Suprapubic skin (tissue), 4 donors: ENCODE measurements at regions not wholly inside any gene's neighbourhood (a gene's known extent, or its start where the extent isn't known, plus 50 kb on each side); places are given as distances from the start of the nearest gene placed in this dataset.

Experiments
- DNase-seq, 2 donors: peaks; one replicate each; pipeline ENCODE4 v3.0.0-alpha.2; 2019; ENCODE audit warnings: low spot score in 2 of 2
- H3K27ac ChIP-seq: fragments of 200-600 bp; sonication (generic); one replicate; pipeline ENCODE4 v1.5.1; 2019
- H3K27me3 ChIP-seq: fragments of 200-600 bp; sonication (generic); one replicate; pipeline ENCODE4 v1.5.1; 2019
- H3K36me3 ChIP-seq: fragments of 200-600 bp; sonication (generic); one replicate; pipeline ENCODE4 v1.5.1; 2019
- H3K4me1 ChIP-seq: fragments of 200-600 bp; sonication (generic); one replicate; pipeline ENCODE4 v1.5.1; 2019
- H3K4me3 ChIP-seq: fragments of 200-600 bp; sonication (generic); one replicate; pipeline ENCODE4 v1.5.1; 2019; ENCODE audit warnings: mild to moderate bottlenecking
- H3K9me3 ChIP-seq: fragments of 200-600 bp; sonication (generic); one replicate; pipeline ENCODE4 v1.5.1; 2019
- EP300 ChIP-seq: sonication (generic); formaldehyde crosslinking; IDR thresholded peaks from one replicate; pipeline ENCODE4 v1.6.1; 2017; ENCODE audit warnings: antibody characterized with exemption
- POLR2A ChIP-seq, 2 donors: fragments of 450-650 bp; IDR thresholded peaks; one replicate each; pipeline ENCODE4 v1.6.1; 2017; ENCODE audit warnings: antibody characterized with exemption in 2 of 2, mild to moderate bottlenecking in 2 of 2, moderate library complexity in 2 of 2
- POLR2AphosphoS5 ChIP-seq, 3 donors: sonication (generic); formaldehyde crosslinking; IDR thresholded peaks; one replicate each; pipeline ENCODE4 v1.6.1; 2017; ENCODE audit warnings: antibody characterized with exemption in 3 of 3
- WGBS: methylation state at CpG from one replicate; pipeline ENCODE4 v1.1.5; 2018; 5-methylcytosine and 5-hydroxymethylcytosine counted together
- TF ChIP-seq, protein P1 (sequence below), 2 donors: fragments of 200-600 bp in 1 of 2; fragments of 450-650 bp in 1 of 2; sonication (generic) in 1 of 2; IDR thresholded peaks; one replicate each; pipeline ENCODE4 v1.5.1; 2016 to 2019; ENCODE audit warnings: antibody characterized with exemption in 2 of 2, mild to moderate bottlenecking in 1 of 2, moderate library complexity in 1 of 2

- TF ChIP-seq, protein P1, sequence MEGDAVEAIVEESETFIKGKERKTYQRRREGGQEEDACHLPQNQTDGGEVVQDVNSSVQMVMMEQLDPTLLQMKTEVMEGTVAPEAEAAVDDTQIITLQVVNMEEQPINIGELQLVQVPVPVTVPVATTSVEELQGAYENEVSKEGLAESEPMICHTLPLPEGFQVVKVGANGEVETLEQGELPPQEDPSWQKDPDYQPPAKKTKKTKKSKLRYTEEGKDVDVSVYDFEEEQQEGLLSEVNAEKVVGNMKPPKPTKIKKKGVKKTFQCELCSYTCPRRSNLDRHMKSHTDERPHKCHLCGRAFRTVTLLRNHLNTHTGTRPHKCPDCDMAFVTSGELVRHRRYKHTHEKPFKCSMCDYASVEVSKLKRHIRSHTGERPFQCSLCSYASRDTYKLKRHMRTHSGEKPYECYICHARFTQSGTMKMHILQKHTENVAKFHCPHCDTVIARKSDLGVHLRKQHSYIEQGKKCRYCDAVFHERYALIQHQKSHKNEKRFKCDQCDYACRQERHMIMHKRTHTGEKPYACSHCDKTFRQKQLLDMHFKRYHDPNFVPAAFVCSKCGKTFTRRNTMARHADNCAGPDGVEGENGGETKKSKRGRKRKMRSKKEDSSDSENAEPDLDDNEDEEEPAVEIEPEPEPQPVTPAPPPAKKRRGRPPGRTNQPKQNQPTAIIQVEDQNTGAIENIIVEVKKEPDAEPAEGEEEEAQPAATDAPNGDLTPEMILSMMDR (IDR thresholded peaks at IDR 0.05), result no peak
- TF ChIP-seq EP300, result no peak
- TF ChIP-seq POLR2AphosphoS5 (IDR thresholded peaks at IDR 0.05), result no peak
- no peaks in the 10 kb centered on the region for H3K9me3 ChIP-seq
- no peak for DNase-seq
- H3K36me3 ChIP-seq, result no peaks in the 10 kb centered on the region
- H3K27ac ChIP-seq, result no peak overlapping the region
- H3K27me3 ChIP-seq, result no peaks in the 10 kb centered on the region
- 76% methylated on average over 4 of the region's 4 CpGs for WGBS
- no peak overlapping the region for H3K4me3 ChIP-seq
- no peaks in the 10 kb centered on the region for H3K4me1 ChIP-seq
These were observed 252.3 kb downstream of the CHD9NB start for GRCh38 chr16:52800432-52800831.

DNA sequence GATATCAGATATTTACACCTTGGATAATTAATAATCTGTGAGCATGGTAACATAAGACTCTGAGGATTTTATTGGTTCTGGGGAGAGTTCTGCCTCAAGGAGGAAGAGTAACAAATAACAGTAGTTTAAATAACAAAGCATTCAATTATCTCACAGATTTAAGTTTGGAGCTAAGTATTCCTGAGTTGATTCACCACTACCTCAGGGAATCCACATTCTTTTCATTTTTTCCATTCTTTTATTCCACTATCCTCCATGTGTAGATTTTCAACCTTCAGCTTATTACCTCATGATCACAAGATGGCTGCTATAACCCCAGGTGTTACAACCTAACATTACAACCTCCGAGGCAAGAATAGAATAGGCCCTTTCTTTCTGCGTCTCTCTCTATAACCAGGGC is 252.2 kb upstream of the TOX3 start:
- Histone ChIP-seq H3K4me1 (no peaks in the 10 kb centered on the region), H3K4me3 (no peak overlapping the region)
- WGBS, result 90% methylated on average over 2 of the region's 2 CpGs

DNA sequence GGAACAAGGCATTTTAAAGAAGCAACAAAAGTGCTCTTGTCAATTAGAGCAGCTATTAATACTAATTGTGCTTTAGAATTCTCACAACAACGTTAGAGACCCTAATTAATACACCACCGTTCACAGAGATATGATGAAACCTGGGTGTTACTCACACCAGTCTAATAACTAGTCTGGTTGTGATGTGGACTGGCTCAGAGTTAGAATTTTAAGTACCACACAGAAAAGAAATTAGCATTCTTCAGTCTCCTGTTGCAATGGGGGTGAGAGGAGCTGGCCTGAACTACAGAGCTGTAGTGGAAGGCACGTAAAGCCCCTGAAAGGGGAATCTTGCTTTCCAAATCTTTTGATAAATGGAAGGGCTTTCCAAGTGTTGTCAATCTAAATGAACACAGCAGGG is 240.8 kb upstream of the TOX3 start:
- no peak for DNase-seq

More for the DNA sequence above, 252.2 kb upstream of the TOX3 start:
- no peaks in the 10 kb centered on the region for H3K9me3 ChIP-seq
- no peak overlapping the region for H3K27ac ChIP-seq
- H3K27me3 ChIP-seq, result no peaks in the 10 kb centered on the region
- TF ChIP-seq, protein P1 (IDR thresholded peaks at IDR 0.05), result no peak
- no peak for TF ChIP-seq POLR2AphosphoS5 (IDR thresholded peaks at IDR 0.05)
- no peak for TF ChIP-seq POLR2A (IDR thresholded peaks at IDR 0.05)
- TF ChIP-seq EP300, result no peak
- no peaks in the 10 kb centered on the region for H3K36me3 ChIP-seq
- DNase-seq, result no peak

GRCh38 chr16:52786091-52786490 is 239.1 kb upstream of the TOX3 start:
- Histone ChIP-seq H3K27ac (no peak overlapping the region), H3K36me3 (no peaks in the 10 kb centered on the region), H3K27me3 (no peaks in the 10 kb centered on the region), H3K4me3 (no peak overlapping the region), H3K4me1 (no peaks in the 10 kb centered on the region), H3K9me3 (no peaks in the 10 kb centered on the region)
- TF ChIP-seq, protein P1 (IDR thresholded peaks at IDR 0.05), result no peak
- no peak for TF ChIP-seq POLR2AphosphoS5 (IDR thresholded peaks at IDR 0.05)
- no peak for TF ChIP-seq EP300
- no peak for TF ChIP-seq POLR2A (IDR thresholded peaks at IDR 0.05)
- DNase-seq, result no peak
- WGBS, result 71% methylated on average over 3 of the region's 3 CpGs

More for the DNA sequence above, 240.8 kb upstream of the TOX3 start:
- 60% methylated on average over 3 of the region's 3 CpGs for WGBS
- no peak overlapping the region for H3K4me3 ChIP-seq
- TF ChIP-seq POLR2AphosphoS5 (IDR thresholded peaks at IDR 0.05) (no peak), EP300 (no peak), POLR2A (IDR thresholded peaks at IDR 0.05) (no peak)
- TF ChIP-seq, protein P1 (IDR thresholded peaks at IDR 0.05), result no peak
- no peaks in the 10 kb centered on the region for H3K36me3 ChIP-seq
- H3K9me3 ChIP-seq, result no peaks in the 10 kb centered on the region
- H3K27me3 ChIP-seq, result no peaks in the 10 kb centered on the region
- no peak overlapping the region for H3K27ac ChIP-seq
- no peaks in the 10 kb centered on the region for H3K4me1 ChIP-seq

GRCh38 chr16:52785653-52786052 is 238.7 kb upstream of the TOX3 start:
- TF ChIP-seq EP300, result no peak
- no peak for TF ChIP-seq POLR2AphosphoS5 (IDR thresholded peaks at IDR 0.05)
- no peak for TF ChIP-seq POLR2A (IDR thresholded peaks at IDR 0.05)
- TF ChIP-seq, protein P1 (IDR thresholded peaks at IDR 0.05), result no peak
- Histone ChIP-seq H3K27ac (no peak overlapping the region), H3K9me3 (no peaks in the 10 kb centered on the region), H3K27me3 (no peaks in the 10 kb centered on the region), H3K4me3 (no peak overlapping the region), H3K36me3 (no peaks in the 10 kb centered on the region), H3K4me1 (no peaks in the 10 kb centered on the region)
- 91% methylated on average over 4 of the region's 4 CpGs for WGBS
- DNase-seq, result no peak
